ENCODE measurements at regions not wholly inside any gene's neighbourhood (a gene's known extent, or its start where the extent isn't known, plus 50 kb on each side); places are given as distances from the start of the nearest gene placed in this dataset.

DNA sequence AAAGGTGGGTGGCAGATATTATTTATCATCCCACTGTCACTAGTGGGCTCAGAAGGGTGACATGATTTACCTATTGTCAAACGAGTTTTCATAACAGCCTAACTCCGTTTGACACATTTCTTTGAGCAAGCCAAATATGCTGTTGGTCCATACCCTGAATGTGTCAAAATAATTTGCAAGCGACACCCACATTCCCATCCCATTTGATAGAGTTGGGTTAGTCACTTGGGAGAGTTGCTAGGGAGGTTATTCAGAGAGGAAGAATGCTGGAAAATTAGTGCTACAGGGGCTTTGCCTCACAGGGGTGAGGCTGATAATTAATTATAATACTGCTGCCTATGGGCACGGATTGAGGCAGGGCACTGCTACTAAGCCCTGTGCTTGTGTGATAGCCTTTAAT is 98.5 kb upstream of the FHIT start:
- WGBS, 2 donors = 65 to 67% methylated on average over 4 of the region's 4 CpGs
- Histone ChIP-seq H3K9me3 (no peaks in the 10 kb centered on the region), H3K4me3 (no peak overlapping the region), H3K4me1 (no peaks in the 10 kb centered on the region), H3K27me3 (no peaks in the 10 kb centered on the region), H3K36me3 (no peaks in the 10 kb centered on the region), H3K27ac (no peak overlapping the region)
- DNase-seq = no peak
- TF ChIP-seq POLR2A (IDR thresholded peaks at IDR 0.05) = no peak
- no peak for TF ChIP-seq CTCF (IDR thresholded peaks at IDR 0.05)
- intact Hi-C loops (cut with DNase I) = no loop called here

DNA sequence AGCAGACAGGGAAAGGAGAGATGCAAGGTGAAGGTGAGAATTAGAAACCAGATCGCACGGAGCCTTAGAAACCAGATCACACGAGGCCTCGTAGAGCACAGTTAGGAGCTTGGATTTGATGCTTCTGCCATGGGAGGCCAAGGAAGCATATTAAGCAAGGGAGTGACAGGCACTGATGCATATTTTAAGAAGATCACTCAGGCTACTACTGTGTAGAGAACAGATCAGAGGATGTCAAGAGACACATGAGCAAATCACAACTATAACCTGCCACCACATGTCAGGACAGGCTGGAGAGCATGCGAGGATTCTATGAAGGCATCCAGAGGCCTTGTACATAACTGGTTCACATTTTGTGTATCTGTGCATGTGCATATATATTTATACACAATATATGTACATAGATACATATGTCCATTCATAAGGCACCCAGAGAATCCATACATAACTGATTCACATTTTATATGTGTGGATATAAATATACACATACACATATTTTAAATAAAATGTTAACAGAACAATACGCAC is 99.6 kb upstream of the FHIT start:
- no peak for TF ChIP-seq POLR2A (IDR thresholded peaks at IDR 0.05)
- intact Hi-C loops (cut with DNase I) = no loop called here
- Histone ChIP-seq H3K4me1 (no peaks in the 10 kb centered on the region), H3K4me3 (no peak overlapping the region), H3K27me3 (no peaks in the 10 kb centered on the region), H3K36me3 (no peaks in the 10 kb centered on the region), H3K27ac (no peak overlapping the region), H3K9me3 (no peaks in the 10 kb centered on the region)
- 85 to 92% methylated on average over 6 of the region's 6 CpGs for WGBS, 2 donors
- no peak for DNase-seq

- no peaks in the 10 kb centered on the region for H3K9me3 ChIP-seq
- 79 to 80% methylated on average over 1 of the region's 1 CpG for WGBS, 2 donors
- H3K4me3 ChIP-seq = no peak overlapping the region
- no peaks in the 10 kb centered on the region for H3K27me3 ChIP-seq
- no peak overlapping the region for H3K27ac ChIP-seq
- no peak for DNase-seq
- no peak for TF ChIP-seq CTCF (IDR thresholded peaks at IDR 0.05)
- no peak for TF ChIP-seq POLR2A (IDR thresholded peaks at IDR 0.05)
- H3K36me3 ChIP-seq = no peaks in the 10 kb centered on the region
- intact Hi-C loops (cut with DNase I) = no loop called here
- peaks cover 0 to under 1% (median 0%) of the 10 kb centered on the region in 3 donors for H3K4me1 ChIP-seq
Observed at GRCh38 chr3:61352306-61352705, 101.1 kb upstream of the FHIT start.

DNA sequence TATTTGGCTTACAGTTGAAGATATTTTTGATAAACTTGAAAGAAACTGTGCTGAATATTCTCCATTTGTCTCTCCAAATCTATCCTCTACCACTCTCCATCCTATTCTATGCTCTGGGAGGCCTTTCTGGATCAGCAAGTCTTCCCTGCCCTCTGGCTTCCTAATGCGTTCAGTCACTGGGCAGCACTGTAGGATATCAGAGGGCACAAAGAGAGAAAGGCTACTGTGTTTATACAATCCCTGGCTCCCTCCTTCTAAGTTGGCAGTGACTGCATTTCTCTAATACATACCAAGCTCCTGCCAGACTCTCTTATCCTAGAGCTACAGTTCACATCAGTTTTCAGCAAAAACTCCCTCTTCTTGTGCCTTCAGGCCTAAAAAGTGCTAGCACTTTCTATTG is 102.1 kb upstream of the FHIT start:
- intact Hi-C loops (cut with DNase I) = no loop called here
- TF ChIP-seq POLR2A (IDR thresholded peaks at IDR 0.05) (no peak), CTCF (IDR thresholded peaks at IDR 0.05) (no peak)
- H3K27me3 ChIP-seq = no peaks in the 10 kb centered on the region

GRCh38 chr3:61354604-61355003 is 103.4 kb upstream of the FHIT start:
- no peak overlapping the region for H3K27ac ChIP-seq
- H3K9me3 ChIP-seq = no peaks in the 10 kb centered on the region
- no peaks in the 10 kb centered on the region for H3K27me3 ChIP-seq
- no peak overlapping the region for H3K4me3 ChIP-seq
- peaks cover 0 to 10% (median 9%) of the 10 kb centered on the region in 3 donors for H3K4me1 ChIP-seq
- H3K36me3 ChIP-seq = no peaks in the 10 kb centered on the region
- no peak for DNase-seq
- WGBS, 2 donors = 60 to 62% methylated on average over 5 of the region's 5 CpGs
- intact Hi-C loops (cut with DNase I) = no loop called here
- TF ChIP-seq POLR2A (IDR thresholded peaks at IDR 0.05) (no peak), CTCF (IDR thresholded peaks at IDR 0.05) (no peak)

More for the DNA sequence above, 102.1 kb upstream of the FHIT start:
- no peak overlapping the region for H3K27ac ChIP-seq
- no peaks in the 10 kb centered on the region for H3K9me3 ChIP-seq
- WGBS, 2 donors = 50 to 93% methylated on average over 1 of the region's 1 CpG
- H3K4me3 ChIP-seq = no peak overlapping the region
- DNase-seq = no peak
- H3K4me1 ChIP-seq = peaks cover 0 to 9% (median 3%) of the 10 kb centered on the region in 3 donors
- no peaks in the 10 kb centered on the region for H3K36me3 ChIP-seq

GRCh38 chr3:61356685-61357084 is 105.4 kb upstream of the FHIT start:
- H3K9me3 ChIP-seq = no peaks in the 10 kb centered on the region
- no peak overlapping the region for H3K4me3 ChIP-seq
- no peak for DNase-seq
- H3K27me3 ChIP-seq = no peaks in the 10 kb centered on the region
- no peak for TF ChIP-seq CTCF (IDR thresholded peaks at IDR 0.05)
- no peak for TF ChIP-seq POLR2A (IDR thresholded peaks at IDR 0.05)
- H3K27ac ChIP-seq = no peak overlapping the region
- H3K4me1 ChIP-seq = peaks cover 0 to 10% (median 9%) of the 10 kb centered on the region in 3 donors
- intact Hi-C loops (cut with DNase I) = no loop called here
- H3K36me3 ChIP-seq = no peaks in the 10 kb centered on the region
- WGBS, 2 donors = 17 to 60% methylated on average over 1 of the region's 1 CpG
